AG10803 (cell line): ENCODE measurements at regions not wholly inside any gene's neighbourhood (a gene's known extent, or its start where the extent isn't known, plus 50 kb on each side); places are given as distances from the start of the nearest gene placed in this dataset.

Experiments used
- DNase-seq: peaks from one replicate; pipeline ENCODE4 v3.0.0; 2010; ENCODE audit warnings: low read depth
- H3K4me3 ChIP-seq: 2 replicates; pipeline ENCODE4 v1.5.1; 2011; ENCODE audit warnings: mild to moderate bottlenecking, low read length, control low read depth
- TF ChIP-seq, protein P1 (sequence below): conservative IDR thresholded peaks from 2 replicates; pipeline ENCODE4 v1.5.1; 2011; ENCODE audit warnings: mild to moderate bottlenecking, low read length, control low read depth, inconsistent platforms

DNA sequence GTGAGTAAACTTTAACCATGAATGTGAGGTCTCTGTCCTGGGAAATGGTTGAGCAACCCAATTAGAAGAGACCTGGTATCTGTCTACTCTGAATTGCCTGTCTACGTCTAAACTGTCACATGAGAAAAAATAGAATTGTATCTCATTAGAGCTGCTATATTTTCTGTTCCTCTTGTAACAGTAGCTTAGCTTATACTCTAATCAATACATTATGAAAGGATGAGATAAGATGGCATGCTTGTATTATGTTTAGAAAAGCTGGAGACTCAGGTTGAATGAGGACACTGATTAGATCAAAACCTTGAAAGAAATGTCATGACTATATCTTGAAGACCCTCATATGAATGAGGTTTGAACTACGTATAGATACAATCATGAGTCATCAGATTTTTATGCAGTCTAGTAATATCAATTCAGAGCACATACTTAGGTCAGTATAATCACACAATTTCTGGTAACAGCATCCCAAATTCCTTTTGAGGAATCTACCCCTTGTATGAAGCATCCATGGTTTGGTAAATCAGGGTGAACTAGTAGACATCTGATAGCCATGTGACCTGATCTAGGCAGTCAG, 561.5 kb upstream of the CHORDC1 start:
- H3K4me3 ChIP-seq, result no peak overlapping the region
- no peak for DNase-seq
- TF ChIP-seq, protein P1, sequence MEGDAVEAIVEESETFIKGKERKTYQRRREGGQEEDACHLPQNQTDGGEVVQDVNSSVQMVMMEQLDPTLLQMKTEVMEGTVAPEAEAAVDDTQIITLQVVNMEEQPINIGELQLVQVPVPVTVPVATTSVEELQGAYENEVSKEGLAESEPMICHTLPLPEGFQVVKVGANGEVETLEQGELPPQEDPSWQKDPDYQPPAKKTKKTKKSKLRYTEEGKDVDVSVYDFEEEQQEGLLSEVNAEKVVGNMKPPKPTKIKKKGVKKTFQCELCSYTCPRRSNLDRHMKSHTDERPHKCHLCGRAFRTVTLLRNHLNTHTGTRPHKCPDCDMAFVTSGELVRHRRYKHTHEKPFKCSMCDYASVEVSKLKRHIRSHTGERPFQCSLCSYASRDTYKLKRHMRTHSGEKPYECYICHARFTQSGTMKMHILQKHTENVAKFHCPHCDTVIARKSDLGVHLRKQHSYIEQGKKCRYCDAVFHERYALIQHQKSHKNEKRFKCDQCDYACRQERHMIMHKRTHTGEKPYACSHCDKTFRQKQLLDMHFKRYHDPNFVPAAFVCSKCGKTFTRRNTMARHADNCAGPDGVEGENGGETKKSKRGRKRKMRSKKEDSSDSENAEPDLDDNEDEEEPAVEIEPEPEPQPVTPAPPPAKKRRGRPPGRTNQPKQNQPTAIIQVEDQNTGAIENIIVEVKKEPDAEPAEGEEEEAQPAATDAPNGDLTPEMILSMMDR, result no peak

DNA sequence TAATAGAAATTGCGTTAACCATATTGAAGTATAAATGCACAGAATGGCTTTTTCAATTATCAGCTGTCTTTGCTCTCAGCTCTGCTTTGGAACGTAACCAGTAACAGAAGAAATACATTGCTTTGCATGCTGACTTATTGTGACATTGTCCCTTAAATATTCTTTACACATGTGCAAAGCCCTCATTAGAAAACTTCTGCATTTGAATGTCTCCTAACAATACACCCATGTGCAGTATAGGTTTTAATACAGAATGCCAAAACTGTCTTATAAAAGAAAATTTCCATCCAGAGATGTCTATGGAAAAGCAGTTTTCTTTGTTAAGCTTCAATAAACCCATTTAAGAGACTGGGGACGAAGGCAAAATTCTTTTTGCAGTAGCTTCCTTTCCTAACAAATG, 560.3 kb upstream of the CHORDC1 start:
- H3K4me3 ChIP-seq, result no peak overlapping the region
- TF ChIP-seq, protein P1, result no peak
- no peak for DNase-seq

DNA sequence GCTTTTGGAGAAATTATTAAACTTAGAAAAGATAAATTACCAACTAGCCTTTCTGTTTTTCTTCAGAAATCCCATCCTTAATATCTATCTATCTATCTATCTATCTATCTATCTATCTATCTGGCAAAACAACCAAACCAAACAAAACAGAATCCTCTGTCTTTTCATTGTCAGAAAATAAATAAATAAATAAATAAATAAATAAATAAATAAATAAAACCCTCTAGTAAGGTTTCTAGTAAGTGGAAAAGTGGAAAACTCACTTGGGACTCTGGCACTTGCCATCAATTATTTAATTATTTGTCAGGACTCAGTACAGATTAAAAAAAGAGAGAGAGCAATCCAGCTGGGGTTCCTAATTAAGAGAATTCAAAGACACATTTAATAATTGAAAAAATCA, 556.2 kb upstream of the CHORDC1 start:
- DNase-seq, result no peak
- TF ChIP-seq, protein P1, result no peak
- H3K4me3 ChIP-seq, result no peak overlapping the region

DNA sequence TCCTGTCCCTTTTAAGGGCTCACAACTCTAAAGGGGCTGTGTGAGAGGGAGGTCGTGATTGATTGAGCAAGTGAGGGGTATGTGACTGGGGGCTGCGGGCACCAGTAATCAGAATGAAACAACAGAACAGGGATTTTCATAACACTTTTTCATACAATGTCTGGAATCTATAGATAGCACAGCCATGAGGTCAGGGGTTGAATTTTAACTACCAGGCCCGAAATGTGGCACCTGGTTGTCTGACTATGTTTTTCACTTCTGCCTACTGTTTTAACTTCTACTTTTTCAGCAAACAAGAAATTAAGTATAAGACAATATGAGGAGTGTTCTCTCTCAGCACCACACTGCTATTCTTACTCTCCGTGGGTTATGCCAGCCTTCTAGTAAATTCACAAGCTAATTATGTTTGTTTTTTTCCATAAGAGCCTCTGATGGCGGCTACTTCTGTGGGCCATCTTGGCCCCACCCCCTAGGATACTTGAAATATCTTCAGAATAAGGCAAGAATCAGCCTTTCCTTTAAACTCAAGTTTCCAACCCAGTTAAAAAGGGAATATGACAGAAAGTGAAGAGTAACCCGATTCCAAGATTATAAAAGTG, 552.8 kb upstream of the CHORDC1 start:
- no peak overlapping the region for H3K4me3 ChIP-seq
- TF ChIP-seq, protein P1, result no peak
- DNase-seq, result no peak

DNA sequence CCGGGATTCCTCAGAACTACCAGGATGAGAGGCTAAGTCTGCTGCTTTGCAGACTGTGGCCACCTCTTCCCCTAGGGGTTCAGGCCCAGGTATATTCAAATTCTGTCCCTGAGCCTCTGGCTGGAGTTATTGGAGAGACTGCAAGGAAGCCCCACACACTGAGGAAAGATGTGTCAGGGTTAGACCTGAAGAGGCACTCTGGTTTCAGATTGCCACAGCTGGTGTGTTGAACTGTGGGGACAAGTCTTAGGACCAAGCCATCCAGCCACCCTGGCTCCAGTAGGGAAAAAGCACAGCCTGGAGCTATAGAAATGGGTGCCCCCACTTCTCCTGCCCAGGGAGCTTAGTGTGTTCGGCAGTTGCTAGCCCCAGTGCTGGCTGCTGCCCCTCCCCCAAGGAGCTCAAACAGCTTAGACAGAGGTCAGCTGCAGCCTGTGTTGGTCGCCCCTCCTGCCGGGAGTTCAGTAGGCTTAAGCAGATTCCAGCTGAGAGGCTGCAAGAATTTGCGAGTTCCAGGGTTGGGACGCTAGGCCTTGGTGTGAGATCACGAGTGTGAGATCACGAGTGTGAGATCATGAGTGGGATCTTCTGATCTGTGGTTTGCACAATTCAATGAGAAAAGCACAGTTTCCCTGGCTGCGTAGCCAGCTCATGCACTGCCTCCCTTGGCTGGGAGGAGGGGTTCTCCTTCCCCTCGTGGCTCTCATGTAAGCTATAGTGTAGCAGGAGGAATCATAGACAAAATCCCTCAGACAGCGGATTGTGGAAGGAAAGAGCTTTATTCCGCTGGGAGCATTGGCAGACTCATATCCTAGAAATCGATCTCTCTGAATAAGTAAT, 552.1 kb upstream of the CHORDC1 start:
- H3K4me3 ChIP-seq, result no peak overlapping the region
- TF ChIP-seq, protein P1, result no peak
- DNase-seq, result no peak

DNA sequence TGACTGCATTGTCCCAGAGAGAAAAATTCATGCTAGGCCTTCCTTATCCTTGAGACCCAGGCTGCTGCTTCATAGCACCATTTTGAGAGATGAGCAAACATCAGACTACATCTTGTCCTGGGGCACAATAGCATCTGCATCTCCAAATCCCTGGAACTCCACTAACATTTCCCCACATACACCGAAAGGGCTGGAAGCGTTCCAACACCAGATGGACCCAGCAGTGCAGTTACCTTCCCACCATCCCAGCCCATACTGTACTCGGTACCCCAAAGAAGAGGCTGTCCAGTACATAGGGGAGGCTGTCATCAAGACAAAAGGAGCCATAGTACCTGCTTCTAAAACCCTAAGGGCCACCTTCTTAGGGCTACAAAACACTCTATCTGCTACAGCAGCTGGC, 547.2 kb upstream of the CHORDC1 start:
- TF ChIP-seq, protein P1, result no peak
- no peak overlapping the region for H3K4me3 ChIP-seq
- no peak for DNase-seq

DNA sequence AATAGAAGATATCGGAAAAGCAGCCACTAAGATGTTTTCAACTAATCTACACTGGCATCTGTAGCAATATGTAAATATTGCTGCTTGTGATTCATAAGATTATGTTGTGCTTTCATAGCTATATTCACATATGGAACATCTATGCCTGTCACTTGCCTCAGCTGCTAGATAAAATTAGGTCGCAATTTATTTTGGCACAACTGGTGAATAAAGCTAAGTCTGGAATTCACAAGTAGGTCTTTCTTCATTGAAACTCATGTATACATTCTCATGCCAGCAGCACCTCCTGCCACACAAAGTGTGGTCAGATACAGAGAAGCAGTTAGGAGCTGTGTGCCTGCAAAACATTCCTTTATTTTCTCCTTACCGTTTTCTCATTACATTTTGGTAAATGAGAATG, 543.3 kb upstream of the CHORDC1 start:
- no peak for DNase-seq
- H3K4me3 ChIP-seq, result no peak overlapping the region
- TF ChIP-seq, protein P1, result no peak
